ENCODE measurements at regions not wholly inside any gene's neighbourhood (a gene's known extent, or its start where the extent isn't known, plus 50 kb on each side); places are given as distances from the start of the nearest gene placed in this dataset.

- in situ Hi-C loops (cut with HindIII; ENCODE audit: low pct_unique_long_range_greater_than_20kb, low sequenced_read_pairs): no loop called here
Observed at GRCh38 chr2:120465989-120466703, 120.2 kb downstream of the INHBB start.

DNA sequence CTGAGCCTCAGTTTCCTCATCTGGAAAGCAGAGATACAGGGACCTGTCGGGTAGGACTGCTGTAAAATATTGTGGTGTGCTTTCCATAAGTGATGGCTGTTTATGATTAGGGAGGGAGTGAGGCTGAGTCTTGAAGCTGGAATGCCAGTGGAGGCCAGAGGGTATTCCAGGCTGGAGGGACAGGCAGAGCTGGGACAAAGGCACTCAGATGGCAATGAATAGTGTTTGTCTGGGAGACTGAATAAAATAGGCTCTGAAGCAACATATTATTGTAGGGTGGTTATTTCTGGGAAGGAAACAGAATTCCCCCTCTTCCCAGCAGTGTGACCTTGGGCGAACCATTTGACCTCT, 120.7 kb downstream of the INHBB start:
- in situ Hi-C loops (cut with HindIII; ENCODE audit: low pct_unique_long_range_greater_than_20kb, low sequenced_read_pairs): no loop called here
- no peak for DNase-seq (ENCODE audit: low read depth)

More at GRCh38 chr2:120465989-120466703, 120.2 kb downstream of the INHBB start:
- no peak for DNase-seq (ENCODE audit: low read depth)

DNA sequence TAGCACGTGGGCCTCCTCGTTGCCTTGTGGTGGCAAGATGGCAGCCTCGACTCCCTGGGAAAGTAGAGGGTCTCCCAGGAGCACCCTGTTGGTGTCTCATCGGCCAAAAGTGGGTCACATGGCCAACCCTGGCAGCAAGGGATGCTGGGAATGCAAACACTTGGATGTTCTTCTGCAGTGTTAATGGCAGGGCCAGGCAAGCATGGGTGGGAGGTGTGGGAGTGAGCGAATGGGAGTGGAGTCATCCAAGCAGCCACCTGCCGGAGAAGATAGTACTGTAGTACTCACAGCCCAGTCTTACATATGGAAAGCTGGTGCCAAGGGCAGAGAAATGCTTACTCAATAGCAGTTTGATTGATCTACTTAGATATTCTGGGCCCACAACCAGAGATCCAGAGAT, 122.2 kb downstream of the INHBB start:
- no peak for DNase-seq (ENCODE audit: low read depth)
- in situ Hi-C loops (cut with HindIII; ENCODE audit: low pct_unique_long_range_greater_than_20kb, low sequenced_read_pairs): no loop called here

GRCh38 chr2:120469426-120469825, 123.5 kb downstream of the INHBB start:
- in situ Hi-C loops (cut with HindIII; ENCODE audit: low pct_unique_long_range_greater_than_20kb, low sequenced_read_pairs): no loop called here
- no peak for DNase-seq (ENCODE audit: low read depth)

GRCh38 chr2:120470041-120470965, 124.4 kb downstream of the INHBB start:
- in situ Hi-C loops (cut with HindIII; ENCODE audit: low pct_unique_long_range_greater_than_20kb, low sequenced_read_pairs): no loop called here
- DNase-seq (ENCODE audit: low read depth): peak; percentile 12

DNA sequence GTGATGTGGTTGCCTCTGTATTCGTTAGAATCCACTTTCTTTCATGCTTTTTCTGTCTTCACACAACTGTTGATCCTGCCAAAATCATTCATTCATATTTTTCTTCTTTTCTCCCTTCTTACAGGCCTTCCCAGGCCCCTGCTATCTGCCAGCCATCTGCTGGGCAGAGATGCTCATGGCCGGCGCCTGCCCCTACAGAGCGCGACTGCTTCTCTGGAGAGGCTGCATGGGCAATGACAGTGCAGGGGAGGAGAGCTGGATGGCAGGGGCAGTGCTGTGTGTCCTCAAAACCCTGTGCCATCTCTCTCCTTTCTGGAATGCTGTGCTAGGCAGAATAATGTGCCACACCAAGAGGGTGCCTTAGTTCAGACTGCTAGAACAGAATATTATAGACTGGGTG, 125.2 kb downstream of the INHBB start:
- DNase-seq (ENCODE audit: low read depth): no peak
- in situ Hi-C loops (cut with HindIII; ENCODE audit: low pct_unique_long_range_greater_than_20kb, low sequenced_read_pairs): no loop called here

DNA sequence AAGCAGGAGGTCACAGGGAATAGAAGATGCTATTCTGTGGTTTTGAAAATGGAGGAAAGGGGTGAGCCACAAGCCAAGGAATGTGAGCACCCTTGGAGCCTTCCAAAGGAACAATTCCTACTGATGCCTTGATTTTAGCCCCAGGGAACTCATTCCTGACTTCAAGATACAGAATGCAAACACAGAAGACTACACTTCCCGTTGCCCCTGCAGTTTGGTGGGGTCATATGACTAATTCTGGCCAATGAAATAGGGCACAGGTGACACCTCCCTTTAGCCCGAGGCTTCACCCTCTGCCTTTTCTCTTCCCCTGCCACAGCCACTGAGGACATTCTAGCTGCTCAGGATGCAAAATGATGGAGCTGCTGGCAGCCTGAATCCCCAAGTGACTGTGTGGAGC, 126.1 kb downstream of the INHBB start:
- no peak for DNase-seq (ENCODE audit: low read depth)
- in situ Hi-C loops (cut with HindIII; ENCODE audit: low pct_unique_long_range_greater_than_20kb, low sequenced_read_pairs): no loop called here

GRCh38 chr2:120472891-120473309, 127.0 kb downstream of the INHBB start:
- no peak for DNase-seq (ENCODE audit: low read depth)
- in situ Hi-C loops (cut with HindIII; ENCODE audit: low pct_unique_long_range_greater_than_20kb, low sequenced_read_pairs): no loop called here

DNA sequence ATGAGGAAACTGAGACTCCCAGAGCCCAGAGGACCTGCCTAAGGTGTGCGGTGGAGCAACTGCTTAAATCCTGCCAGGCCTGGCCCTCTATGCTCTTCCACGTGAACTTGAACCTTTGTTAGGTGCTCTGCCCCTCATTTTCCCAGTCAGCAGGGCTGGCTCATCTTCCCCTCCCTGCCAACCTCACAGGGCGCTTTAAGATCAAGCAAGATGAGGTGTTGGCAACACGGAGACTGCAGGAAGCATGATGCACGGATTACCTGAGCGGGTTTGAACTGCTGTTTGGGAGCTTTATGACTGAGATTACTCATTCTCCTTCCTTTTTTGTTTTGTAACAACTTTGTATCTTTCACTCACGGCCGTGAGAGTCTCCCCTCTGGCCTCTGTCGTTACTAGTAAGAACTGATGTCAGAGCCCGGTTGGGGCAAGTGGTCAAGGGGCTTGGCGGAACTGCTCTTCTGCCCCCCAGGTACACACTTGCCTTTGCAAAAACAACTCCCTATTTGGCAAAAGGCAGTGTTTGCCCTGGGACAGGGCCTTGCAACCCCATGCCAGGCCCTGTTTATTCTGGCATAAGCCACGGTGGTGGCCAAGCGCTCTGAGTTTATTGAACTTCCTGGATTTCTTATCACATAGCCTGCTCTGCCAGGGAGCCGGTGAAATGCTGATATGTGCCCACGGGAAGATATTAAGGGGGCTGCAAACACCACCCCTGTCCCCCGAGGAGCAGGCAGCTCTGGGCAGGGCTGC, 127.8 kb downstream of the INHBB start:
- no peak for DNase-seq (ENCODE audit: low read depth)
- in situ Hi-C loops (cut with HindIII; ENCODE audit: low pct_unique_long_range_greater_than_20kb, low sequenced_read_pairs): no loop called here

- in situ Hi-C loops (cut with HindIII; ENCODE audit: low pct_unique_long_range_greater_than_20kb, low sequenced_read_pairs): no loop called here
- DNase-seq (ENCODE audit: low read depth): no peak
Observed at GRCh38 chr2:120474486-120474885, 128.6 kb downstream of the INHBB start.

- DNase-seq (ENCODE audit: low read depth): no peak
- in situ Hi-C loops (cut with HindIII; ENCODE audit: low pct_unique_long_range_greater_than_20kb, low sequenced_read_pairs): no loop called here
Observed at GRCh38 chr2:120476141-120476540, 130.2 kb downstream of the INHBB start.

DNA sequence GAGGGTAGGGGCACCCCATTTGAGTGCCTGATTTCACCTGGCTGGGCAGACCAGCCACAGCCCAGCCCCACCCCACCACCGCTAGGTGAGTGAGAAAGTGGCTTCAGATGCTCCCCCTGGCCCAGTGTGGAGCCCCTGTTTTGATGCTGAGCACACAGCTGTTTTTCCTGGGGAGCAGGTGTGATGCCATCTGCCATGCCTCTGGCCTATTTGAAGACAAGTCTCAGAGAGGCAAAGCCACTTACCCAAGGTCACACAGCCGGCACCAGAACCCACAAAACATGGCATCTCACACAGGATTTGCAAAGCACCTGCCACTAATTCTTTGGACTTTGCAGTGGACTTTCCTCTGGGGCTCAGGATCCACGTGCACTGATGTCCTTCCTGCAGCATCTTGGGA, 131.3 kb downstream of the INHBB start:
- DNase-seq (ENCODE audit: low read depth): no peak
- in situ Hi-C loops (cut with HindIII; ENCODE audit: low pct_unique_long_range_greater_than_20kb, low sequenced_read_pairs): no loop called here

DNA sequence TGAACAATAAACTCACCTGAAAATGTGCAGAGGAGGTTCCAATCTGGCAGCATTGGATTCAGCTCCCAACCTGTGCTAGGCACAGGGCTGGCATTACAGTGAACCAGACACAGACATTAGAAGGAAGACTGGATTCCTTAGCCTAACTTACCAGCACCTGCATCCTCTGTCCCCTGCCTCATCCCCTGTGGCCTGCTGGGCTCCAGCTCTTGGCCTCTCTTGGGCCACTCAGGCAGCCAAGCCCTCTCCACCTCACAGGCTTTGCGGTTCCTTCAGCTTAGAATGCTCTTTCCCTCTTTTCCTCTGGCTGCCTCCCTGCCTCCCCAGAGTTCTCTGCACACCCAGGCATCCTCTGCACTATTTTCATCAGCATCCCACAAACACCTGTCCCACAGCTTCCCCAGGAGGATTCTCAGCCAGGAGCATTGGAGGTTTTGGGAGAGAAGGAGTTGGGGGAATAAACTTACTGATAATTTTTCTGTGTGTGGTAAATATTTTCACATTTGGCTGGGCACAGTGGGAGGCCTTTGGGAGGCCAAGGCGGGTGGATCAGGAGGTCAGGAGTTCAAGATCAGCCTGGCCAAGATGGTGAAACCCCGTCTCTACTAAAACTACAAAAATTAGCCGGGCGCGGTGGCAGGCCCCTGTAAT, 132.0 kb downstream of the INHBB start:
- DNase-seq (ENCODE audit: low read depth): no peak
- in situ Hi-C loops (cut with HindIII; ENCODE audit: low pct_unique_long_range_greater_than_20kb, low sequenced_read_pairs): no loop called here

- in situ Hi-C loops (cut with HindIII; ENCODE audit: low pct_unique_long_range_greater_than_20kb, low sequenced_read_pairs): no loop called here
- DNase-seq (ENCODE audit: low read depth): no peak
Observed at GRCh38 chr2:120480346-120480902, 134.5 kb downstream of the INHBB start.

GRCh38 chr2:120480903-120481445, 135.0 kb downstream of the INHBB start:
- in situ Hi-C loops (cut with HindIII; ENCODE audit: low pct_unique_long_range_greater_than_20kb, low sequenced_read_pairs): no loop called here
- no peak for DNase-seq (ENCODE audit: low read depth)

DNA sequence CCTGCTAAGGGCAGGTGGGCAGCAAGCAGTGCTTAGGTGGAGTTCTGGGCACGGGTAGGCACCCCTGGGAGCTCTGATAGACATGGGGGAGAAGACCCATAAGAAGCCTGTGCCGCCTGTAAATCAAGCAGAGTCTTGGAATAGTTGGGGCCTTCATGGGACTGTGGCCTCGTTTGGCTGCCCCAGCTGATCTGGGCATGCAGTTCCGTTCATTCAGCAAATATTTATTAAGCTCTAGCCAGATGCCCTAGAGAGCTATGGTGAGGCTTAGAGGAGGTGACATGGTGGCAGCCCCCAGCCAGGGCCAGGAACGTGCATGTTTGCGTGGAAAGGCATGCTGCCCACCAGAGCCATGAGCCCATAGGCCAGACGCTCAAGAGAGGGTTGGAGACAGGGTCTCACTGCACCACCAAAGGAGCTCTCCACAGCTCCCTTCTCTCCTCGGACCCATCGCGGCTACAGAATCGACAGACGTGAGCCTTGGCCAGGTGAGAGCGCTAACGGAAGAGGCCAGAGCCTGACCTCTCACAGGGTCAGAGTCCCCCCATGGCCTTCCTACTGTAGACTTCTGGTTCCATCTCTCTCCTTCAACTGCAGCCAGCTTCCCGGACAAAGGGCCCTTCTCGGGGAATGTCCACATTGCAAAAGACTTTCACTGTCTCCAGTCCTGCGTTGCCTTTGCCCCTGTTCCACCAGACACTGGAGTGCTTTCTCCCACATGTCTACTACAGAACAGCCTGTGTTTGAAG, 135.7 kb downstream of the INHBB start:
- DNase-seq (ENCODE audit: low read depth): no peak
- in situ Hi-C loops (cut with HindIII; ENCODE audit: low pct_unique_long_range_greater_than_20kb, low sequenced_read_pairs): no loop called here

- in situ Hi-C loops (cut with HindIII; ENCODE audit: low pct_unique_long_range_greater_than_20kb, low sequenced_read_pairs): no loop called here
- no peak for DNase-seq (ENCODE audit: low read depth)
Observed at GRCh38 chr2:120482334-120482733, 136.4 kb downstream of the INHBB start.

Measured in Caki2 (cell line).